GM18858 (cell line): ENCODE measurements at regions not wholly inside any gene's neighbourhood (a gene's known extent, or its start where the extent isn't known, plus 50 kb on each side); places are given as distances from the start of the nearest gene placed in this dataset.
"Not testable (repeated sequence)": the region's sequence is repeated elsewhere in the genome, so short reads cannot be mapped to it uniquely, and the experiment has no call there.

ENCODE experiments used
- ATAC-seq: cut with Tn5 transposase; IDR thresholded peaks from one replicate; pipeline ENCODE4 v1.9.1; 2021; ENCODE audit not compliant: unreplicated experiment

- ATAC-seq, result no peak
Measured at GRCh38 chr4:123209436-123209835, 187.2 kb upstream of the SPRY1 start.

DNA sequence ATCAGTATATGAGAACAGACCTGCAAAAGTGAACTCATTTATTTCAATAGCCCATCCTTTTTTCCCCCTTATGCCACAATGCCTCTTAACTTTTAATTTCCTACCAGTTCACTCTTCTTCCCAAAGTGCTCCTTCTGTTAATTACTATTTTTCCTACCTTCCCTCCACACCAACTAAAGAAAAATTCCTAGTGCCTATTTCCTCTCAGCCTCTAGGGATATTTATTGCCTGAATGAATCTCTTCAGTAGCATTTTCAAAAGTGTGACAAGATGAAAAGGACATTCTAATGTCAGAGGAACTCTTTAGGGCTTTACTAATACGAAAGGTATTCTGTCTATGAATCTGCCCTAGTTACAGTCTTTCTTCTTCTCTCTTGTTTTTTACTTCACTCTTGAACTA lies 181.1 kb upstream of the SPRY1 start:
- ATAC-seq, result no peak

GRCh38 chr4:123216543-123216942 lies 180.1 kb upstream of the SPRY1 start:
- ATAC-seq, result no peak

GRCh38 chr4:123216946-123217345 lies 179.6 kb upstream of the SPRY1 start:
- ATAC-seq, result no peak

GRCh38 chr4:123217664-123218063 lies 178.9 kb upstream of the SPRY1 start:
- no peak for ATAC-seq

- ATAC-seq, result no peak
Measured at GRCh38 chr4:123218981-123219380, 177.6 kb upstream of the SPRY1 start.

- ATAC-seq, result no peak
Measured at GRCh38 chr4:123229286-123229685, 167.3 kb upstream of the SPRY1 start.

DNA sequence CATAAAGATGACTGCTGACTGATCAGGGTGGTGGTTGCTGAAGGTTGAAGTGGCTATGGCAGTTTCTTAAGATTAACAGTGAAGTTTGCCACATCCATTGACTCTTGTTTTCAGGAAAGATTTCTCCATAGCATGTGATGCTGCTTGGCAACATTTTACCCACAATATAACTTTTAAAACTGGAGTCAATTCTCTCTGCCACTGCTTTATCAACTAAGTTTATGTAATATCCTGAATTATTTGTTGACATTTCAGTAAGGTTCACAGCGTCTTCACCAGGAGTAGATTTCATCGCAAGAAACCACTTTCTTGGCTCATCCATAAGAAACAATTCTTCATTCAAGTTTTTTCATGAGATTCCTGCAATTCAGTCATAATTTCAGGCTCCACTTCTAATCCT lies 166.5 kb upstream of the SPRY1 start:
- no peak for ATAC-seq

GRCh38 chr4:123232439-123232838 lies 164.2 kb upstream of the SPRY1 start:
- no peak for ATAC-seq

- no peak for ATAC-seq
Measured at GRCh38 chr4:123233136-123233768, 163.3 kb upstream of the SPRY1 start.

DNA sequence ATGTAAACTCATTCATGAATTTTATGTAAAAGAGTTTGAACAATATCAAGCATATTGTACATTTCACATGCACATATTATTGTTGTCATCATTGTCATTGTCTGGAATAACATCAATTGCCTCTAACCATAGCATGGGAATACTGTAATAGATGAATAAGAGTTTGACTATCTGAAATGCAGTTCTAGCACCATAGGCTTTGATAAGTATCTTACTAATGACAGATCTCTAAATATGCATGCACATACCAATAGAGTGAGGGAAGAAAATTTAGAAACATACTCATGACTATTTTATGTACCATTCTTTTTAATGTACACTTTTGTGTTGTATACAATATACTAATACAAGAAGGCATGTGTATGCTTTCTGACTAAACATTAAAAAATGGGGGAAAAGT lies 161.6 kb upstream of the SPRY1 start:
- no peak for ATAC-seq

- ATAC-seq, result no peak
Measured at GRCh38 chr4:123235431-123235830, 161.2 kb upstream of the SPRY1 start.

- no peak for ATAC-seq
Measured at GRCh38 chr4:123236606-123237005, 160.0 kb upstream of the SPRY1 start.

DNA sequence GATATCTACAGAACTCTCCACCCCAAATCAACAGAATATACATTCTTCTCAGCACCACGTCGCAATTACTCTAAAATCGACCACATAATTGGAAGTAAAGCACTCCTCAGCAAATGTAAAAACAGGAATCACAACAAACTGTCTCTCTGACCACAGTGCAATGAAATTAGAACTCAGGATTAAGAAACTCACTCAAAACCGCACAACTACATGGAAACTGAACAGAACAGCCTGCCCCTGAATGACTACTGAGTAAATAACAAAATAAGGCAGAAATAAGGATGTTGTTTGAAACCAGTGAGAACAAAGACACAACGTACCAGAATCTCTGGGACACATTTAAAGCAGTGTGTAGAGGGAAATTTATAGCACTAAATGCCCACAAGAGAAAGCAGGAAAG lies 156.3 kb upstream of the SPRY1 start:
- ATAC-seq, result not testable (repeated sequence)

GRCh38 chr4:123243220-123243619 lies 153.4 kb upstream of the SPRY1 start:
- not testable (repeated sequence) for ATAC-seq

DNA sequence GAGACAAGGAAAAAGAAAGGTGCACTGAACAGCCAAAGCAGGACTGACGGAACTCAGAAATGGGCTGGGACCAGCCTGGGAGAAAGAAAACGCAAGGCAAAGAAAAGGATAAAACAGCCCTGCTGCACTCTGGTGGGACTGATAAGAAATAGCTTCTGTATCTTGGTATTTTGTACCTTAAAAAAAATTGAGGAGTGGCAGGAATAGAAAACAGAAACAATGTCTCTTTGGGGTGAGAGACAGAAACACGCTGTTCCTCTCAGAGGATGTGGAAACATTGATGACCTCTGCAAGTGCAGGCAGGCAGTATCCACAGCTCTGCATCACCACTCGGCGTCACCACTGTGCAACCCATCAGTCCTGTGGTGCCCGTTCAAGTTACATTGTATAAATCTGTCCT lies 152.5 kb upstream of the SPRY1 start:
- no peak for ATAC-seq

GRCh38 chr4:123246085-123246484 lies 150.5 kb upstream of the SPRY1 start:
- no peak for ATAC-seq

DNA sequence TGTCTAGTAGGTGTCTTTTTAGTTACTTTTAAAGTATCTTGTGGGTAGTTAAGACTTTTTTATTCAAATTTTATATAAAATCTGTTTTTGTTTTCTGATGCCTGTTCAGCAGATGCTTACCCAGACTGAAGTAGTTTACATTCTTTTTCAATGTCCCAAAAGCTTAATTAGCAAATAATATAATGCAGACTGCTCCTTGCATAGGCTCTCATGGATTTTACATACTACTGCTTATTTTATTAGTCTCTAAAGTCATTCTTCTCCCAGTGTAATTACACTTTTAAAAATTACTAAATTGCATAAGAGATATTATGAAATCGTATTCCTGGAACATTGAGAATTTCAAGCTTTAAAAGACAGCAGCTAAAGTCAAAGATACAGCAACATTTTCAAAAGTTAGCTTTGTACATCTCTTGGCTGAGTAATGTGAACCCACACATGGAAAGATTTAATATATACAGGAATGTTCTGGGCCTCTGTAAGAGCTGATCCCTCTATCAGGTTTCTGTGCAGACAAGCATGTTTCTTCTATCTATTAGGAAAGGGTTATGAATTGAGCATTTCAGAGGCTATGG lies 148.4 kb upstream of the SPRY1 start:
- no peak for ATAC-seq

- ATAC-seq, result no peak
Measured at GRCh38 chr4:123249821-123250220, 146.8 kb upstream of the SPRY1 start.

- no peak for ATAC-seq
Measured at GRCh38 chr4:123250843-123251242, 145.8 kb upstream of the SPRY1 start.

GRCh38 chr4:123255971-123256370 lies 140.6 kb upstream of the SPRY1 start:
- no peak for ATAC-seq

DNA sequence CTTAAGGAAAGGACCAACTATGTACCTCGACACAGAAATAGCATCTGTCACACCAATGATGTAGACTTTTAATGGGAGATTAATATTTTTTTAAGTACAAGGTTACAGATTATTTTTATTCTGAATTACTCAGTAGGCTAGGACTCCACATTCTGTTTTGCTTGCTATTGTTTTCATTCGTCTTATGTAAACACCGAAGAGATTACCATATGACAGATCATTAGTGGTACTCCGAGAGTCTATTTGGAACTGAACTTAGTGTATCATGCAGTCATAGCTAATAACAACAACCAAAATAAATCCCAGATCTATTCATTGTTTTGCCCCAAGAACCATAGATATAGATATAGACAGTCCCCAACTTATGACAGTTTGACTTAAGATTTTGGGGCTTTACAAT lies 139.7 kb upstream of the SPRY1 start:
- no peak for ATAC-seq

- no peak for ATAC-seq
Measured at GRCh38 chr4:123257591-123257990, 139.0 kb upstream of the SPRY1 start.
